Anterior cingulate cortex (tissue), 58 donors: ENCODE measurements at regions not wholly inside any gene's neighbourhood (a gene's known extent, or its start where the extent isn't known, plus 50 kb on each side); places are given as distances from the start of the nearest gene placed in this dataset.
"Not testable (repeated sequence)": the region's sequence is repeated elsewhere in the genome, so short reads cannot be mapped to it uniquely, and the experiment has no call there.

Experiments
- DNase-seq, 58 donors: peaks; one replicate each; lab custom pipeline; 2025; lab: John Stamatoyannopoulos, UW

- not testable (repeated sequence) for DNase-seq
Observed at GRCh38 chr10:90011281-90011680, 309.9 kb downstream of the KIF20B start.

DNA sequence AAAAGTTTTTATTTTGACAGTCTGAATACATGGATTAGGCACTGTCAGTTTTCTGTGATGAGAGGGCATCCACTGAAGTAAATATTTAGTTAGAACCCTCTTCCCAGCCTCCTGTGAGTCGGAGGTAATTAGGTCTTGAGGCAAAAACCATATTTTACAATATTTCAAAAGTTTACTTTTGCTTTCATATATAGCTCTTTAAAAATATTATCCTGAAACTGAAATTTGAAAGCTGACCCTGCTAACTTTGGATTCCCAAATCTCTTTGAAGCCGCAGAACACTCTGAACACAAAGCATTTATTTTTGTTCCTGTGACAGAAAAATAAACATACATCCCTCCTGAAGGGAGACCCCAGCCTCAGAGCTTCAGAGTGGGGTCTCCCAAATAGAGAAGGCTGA lies 317.4 kb downstream of the KIF20B start:
- no peak for DNase-seq

DNA sequence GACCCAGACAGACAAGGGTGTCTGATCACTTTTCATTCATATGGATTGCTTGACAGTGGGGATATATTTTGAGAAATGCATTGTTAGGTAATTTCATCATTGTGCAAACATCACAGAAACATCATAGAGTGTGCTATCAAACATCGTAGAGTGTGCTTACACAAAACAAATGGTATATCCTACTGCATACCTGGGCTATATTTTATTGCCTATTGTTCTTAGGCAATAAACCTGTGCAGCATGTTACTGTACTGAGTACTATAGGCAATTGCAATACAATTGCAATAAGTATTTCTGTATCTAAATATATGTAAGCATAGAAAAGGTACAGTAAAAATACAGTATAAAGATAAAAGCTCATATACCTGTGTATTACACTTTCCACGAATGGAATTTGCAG lies 319.1 kb downstream of the KIF20B start:
- DNase-seq, result no peak

DNA sequence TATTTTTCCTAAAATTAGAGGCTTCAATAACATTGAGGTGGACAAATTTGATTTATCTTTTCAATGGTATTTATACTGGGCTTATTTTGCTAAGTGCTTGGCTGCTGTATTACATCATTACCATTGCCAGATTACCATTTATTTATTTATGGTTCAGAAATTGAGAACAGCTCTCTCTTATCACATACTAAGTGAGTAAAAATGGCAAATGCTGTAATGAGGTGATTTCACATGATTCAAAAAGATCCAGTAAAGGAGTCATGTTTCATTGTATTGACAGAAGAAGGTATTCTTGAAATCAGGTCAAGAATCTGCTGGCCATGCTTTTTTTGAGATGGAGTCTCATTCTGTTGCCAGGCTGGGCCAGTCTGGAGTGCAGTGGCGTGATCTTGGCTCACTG lies 322.6 kb downstream of the KIF20B start:
- no peak for DNase-seq

DNA sequence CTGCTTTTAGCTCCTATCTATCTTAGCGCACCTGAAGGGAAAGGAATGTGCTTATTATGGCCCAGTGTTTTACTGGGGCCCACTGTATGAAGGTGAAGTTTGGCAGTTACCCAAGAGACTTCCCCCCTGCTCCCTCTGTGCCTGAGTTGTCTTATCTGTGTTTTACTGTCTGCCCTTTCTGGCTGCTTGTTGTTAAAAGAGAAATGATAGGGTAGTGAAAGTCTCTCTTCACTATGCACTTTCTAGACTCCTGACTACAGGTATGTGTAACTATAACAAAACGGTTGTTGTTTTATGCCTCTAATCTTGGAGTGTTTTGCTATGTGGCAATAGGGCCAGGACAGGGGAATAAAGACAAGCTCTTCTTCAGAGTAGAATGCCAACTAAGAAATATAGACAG lies 326.9 kb downstream of the KIF20B start:
- DNase-seq, result no peak

DNA sequence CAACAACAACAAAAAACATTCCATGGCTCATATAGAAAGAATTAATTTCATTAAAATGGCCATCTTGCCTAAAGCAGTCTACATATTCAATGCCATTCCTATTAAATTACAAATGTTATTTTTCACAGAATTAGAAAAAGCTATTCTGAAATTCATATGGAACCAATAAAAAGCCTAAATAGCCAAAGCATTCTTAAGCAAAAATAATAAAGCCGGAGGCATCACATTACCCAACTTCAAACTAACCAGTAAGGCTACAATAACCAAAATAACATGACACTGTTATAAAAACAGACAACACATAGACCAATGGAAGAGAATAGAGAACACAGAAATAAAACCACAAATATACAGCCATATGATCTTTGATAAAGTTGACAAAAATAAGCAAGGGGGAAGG lies 330.4 kb downstream of the KIF20B start:
- no peak for DNase-seq

DNA sequence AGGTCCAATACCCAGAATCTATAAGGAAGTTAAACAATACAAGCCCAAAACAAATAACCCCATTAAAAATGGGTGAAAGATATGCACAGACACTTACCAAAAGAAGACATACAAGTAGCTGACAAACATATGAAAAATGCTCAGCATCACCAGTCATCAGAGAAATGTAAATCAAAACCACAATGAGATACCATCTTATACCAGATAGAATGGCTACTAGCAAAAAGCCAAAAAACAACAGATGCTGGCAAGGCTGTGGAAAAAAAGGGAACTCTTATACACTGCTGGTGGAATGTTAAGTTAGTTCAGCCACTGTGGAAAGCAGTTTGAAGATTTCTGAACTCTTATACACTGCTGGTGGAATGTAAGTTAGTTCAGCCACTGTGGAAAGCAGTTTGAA lies 331.1 kb downstream of the KIF20B start:
- DNase-seq, result no peak

GRCh38 chr10:90034862-90035261 lies 333.5 kb downstream of the KIF20B start:
- DNase-seq, result not testable (repeated sequence)

DNA sequence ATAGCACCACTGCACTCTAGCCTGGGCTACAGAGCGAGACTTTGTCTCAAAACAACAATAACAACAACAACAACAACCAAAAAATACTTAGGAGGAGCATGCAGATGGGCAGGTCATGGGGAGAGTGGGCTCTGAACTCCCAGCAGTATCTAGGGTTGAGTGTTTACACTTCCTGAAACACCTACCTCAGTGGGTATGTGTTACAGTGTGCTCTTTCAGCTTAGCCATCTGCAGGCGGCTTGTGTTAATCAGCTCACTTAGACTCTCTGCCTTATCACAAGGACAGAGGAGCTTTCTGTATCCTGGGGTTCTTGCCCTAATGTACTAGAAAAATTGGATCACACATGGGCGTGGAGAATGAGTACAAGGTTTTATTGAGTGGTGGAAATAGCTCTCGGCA lies 340.2 kb downstream of the KIF20B start:
- no peak for DNase-seq

DNA sequence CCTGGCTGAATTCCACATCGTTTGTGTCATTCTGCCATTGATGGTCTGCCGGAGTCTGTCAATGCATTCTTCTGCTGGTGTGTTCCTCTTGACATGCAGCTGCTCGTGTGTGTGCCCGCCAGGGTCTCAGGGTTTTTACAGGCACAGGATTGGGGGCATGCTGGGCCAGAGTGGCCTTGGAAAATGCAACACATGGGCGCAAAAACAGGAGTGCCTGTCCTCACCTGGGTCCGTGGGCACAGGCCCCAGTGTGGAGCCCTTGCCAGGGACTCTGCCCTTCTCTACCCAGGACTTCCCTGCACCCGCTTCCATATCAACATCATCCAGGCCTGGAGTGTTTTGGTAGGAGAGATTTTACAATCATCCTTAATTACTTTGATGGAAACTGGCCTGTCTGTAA lies 340.7 kb downstream of the KIF20B start:
- no peak for DNase-seq

DNA sequence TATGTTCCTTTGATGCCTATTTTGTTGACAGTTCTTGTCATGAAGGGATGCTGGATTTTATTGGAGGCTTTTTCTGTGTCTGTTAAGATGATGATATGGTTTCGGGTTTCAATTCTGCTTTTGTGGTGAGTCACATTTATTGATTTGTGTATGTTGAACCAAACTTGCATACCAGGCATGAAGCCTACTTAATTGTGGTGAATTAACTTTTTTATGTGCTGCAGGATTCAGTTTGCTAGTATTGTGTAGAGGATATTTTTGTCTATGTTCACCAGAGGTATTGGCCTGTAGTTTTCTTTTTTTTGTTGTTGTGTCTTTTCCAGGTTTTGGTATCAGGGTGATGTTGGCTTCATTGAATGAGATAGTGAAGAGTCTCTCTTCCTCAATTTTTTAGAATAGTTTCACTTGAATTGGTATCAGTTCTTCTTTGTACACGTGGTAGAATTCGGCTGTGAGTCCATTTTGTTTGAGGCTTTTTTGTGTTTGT lies 345.9 kb downstream of the KIF20B start:
- DNase-seq, result no peak

DNA sequence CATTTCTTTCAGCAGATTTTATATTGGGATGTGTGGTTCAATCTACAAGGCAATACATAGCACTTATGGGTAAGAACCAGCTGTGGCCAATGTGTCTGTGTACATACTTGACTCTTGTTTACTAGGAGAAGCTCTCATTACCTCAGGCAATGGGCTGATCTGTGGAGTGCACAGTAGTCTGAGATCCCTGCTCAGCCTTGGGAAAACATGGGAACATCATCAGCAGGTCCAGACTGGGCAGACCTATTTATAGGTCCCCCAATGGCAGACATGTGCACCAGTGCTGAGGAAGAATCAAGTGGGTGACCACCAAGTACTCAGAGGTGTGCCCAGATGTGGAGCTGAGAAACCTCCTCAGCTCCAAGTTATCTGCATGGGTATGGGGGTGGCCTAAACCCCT lies 349.7 kb downstream of the KIF20B start:
- no peak for DNase-seq

GRCh38 chr10:90051474-90051873 lies 350.1 kb downstream of the KIF20B start:
- DNase-seq, result no peak

GRCh38 chr10:90062786-90063185 lies 361.4 kb downstream of the KIF20B start:
- DNase-seq, result no peak

DNA sequence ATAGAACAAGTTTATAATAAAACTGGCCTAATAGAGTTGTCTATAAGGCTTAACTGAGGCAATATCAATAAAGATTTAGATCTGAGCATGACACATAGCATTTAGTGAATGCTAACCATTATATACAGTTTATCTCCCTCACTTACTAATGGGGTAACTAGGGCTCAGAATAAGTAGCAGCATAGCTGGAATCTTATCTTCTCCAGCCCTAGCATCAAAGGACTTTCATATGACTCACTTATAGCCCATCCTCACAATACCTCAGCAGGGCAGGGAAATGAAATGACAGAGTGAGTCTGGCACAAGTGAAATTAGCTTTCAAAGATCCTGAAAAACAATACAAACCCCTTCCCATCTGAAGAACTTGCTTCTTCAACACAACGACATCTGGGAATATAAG lies 362.9 kb downstream of the KIF20B start:
- DNase-seq, result no peak

GRCh38 chr10:90066435-90066834 lies 365.0 kb downstream of the KIF20B start:
- no peak for DNase-seq

DNA sequence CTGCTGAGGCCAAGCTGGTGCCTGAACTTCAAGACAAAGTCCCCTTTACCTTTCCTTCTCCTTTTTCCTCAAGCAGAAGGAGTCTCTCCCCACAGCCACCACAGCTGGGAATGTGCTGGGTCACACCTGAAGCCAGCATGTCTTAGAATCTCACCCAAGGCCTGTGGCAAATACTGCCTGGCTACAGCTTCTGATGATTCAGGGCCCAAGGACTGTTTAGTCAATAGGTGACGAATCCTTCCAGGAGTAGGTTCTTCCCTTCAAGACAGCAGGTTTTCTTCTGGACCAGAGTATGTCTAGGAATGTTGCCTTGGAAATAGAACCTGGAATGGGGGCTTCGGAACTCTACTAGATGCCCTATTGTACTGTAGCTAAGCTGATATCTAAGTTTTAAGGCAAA lies 374.6 kb downstream of the KIF20B start:
- DNase-seq, result no peak

- no peak for DNase-seq
Observed at GRCh38 chr10:90079819-90080218, 378.4 kb downstream of the KIF20B start.

GRCh38 chr10:90086606-90087190 lies 385.3 kb downstream of the KIF20B start:
- DNase-seq, result not testable (repeated sequence)

DNA sequence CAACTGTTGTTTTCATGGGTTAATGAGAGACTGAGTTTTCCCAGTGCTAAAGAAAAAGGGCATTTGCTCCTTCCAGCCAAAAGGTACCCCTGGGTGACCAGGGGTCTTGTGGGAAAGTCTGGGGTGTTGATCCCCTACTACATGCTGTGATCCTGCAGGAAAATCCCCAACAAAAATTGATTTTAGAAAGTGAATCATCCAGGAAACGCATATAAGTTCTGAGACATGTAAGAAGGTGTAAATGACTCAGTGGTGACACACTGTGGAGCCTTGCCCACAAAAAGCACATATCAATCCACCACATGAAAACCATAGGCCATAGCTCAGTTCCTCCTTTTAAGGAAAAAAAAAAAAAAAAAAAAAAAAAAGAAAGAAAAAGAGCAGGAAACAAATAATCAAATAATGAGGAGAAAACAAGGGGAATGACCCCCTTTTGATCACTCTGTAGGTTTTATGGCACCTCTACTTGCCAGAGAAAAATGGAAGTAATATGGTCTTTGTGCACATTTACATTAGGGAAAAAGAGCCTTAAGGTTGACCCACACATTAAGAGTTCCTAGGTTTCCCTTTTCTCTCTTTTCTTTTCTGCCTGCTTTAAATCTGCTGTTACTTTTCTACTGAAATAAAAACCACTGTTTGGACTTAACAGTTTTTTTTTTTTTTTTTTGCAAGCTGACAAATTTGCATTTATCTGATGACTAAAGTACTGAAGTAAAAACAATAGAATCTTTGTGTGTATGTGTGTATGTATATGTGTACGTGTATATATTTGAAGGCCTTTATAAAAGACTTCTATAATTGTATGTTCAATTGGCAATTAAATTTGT lies 386.0 kb downstream of the KIF20B start:
- no peak for DNase-seq

- no peak for DNase-seq
Observed at GRCh38 chr10:90088024-90088317, 386.6 kb downstream of the KIF20B start.

DNA sequence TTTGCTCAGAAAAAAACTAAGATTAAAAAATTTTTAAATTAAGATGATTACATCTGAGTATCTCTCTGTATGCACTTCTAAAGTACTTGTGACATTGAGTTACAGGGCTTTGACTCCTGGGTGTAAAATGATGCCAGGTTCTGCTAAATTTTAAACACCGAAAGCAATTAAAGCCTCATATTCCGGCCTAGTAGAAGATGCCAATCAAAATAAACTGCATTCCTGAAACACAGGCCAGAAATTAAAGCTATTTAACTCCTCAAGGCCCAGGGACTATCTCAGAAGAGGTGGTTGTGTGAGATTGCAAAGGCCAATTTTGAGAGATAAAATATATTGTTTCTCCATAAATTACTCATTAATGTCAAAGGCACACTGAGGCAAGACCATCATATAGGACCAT lies 388.3 kb downstream of the KIF20B start:
- no peak for DNase-seq
